ENCODE measurements at regions not wholly inside any gene's neighbourhood (a gene's known extent, or its start where the extent isn't known, plus 50 kb on each side); places are given as distances from the start of the nearest gene placed in this dataset.
"Not testable (repeated sequence)": the region's sequence is repeated elsewhere in the genome, so short reads cannot be mapped to it uniquely, and the experiment has no call there.

DNA sequence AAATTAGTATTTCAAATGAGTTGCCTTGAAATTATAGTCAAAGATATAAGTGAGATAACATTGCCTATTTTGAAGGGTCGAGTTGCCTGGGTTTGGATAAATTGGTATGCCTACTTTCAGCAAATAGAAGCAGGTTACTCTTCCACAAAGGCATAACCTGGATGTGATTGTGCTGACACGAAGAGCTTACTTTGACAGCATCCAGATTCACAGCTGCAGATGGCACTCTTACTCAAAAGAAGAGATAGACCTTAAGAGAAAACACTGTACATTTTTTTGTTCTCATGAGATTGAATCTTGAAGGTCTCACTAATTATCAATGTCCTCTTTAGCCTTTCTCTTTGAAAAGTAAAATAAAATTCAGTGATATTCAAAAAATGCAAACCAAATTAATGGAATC, 1338.7 kb downstream of the REEP3 start:
- DNase-seq, result no peak

DNA sequence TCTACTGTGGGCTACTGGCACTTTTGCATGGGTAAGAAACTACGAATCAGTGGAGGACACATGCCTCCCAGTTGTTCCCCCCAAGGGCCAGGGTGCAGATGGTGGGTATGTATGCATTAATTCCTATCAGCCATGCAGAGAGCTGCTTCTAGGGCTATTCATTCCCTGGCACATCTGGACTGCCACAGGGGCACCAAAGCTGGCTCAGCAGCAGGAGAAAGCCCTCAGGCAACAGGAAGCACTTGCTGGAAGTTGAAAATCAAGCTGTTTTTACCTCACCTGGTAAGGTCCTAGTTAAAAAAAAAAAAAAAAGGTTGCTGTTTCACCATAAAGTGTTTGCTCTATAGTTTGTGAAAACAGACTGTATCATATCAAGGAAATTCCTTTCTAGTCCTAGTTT, 1342.6 kb downstream of the REEP3 start:
- DNase-seq, result no peak

DNA sequence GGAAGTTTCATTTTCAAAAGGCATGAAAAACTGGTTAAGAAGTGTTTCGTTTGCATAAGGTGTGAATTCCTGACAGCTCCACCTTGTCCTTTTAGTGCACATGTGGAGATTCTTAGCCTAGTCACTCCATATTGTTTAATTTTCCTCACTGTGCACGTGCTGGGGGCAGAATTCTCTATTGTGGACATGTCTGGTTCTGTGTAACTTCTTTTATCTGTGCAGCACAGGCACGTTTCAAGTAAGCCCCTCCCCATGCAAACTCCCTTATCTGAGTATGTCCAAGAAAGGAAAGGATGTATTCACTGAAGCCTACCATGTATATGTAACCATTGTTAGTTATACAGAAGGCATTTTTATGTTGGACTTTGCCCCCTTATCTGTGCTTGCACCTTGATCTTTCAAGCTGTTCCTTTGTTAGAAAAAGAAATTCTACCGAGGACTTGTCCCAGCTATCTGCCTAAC, 1346.3 kb downstream of the REEP3 start:
- DNase-seq, result no peak

DNA sequence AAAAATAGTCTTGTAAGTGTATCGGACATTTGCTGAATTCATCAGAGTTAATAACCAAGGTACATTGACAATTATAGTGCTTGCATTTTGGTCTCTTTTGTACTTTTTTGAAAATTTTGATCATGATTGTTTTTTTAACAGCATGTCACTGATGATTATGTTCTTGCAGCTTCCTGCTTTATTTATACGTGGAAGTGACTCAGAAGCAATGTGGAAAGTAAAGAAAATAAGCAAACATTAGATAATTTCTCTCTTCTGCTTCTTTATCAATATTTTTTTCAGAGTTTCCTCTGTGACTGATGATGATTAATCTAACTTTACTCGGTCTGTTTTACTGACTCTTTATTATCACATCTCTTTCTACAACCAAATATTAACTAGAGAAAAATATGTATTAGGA, 1351.9 kb downstream of the REEP3 start:
- no peak for DNase-seq

DNA sequence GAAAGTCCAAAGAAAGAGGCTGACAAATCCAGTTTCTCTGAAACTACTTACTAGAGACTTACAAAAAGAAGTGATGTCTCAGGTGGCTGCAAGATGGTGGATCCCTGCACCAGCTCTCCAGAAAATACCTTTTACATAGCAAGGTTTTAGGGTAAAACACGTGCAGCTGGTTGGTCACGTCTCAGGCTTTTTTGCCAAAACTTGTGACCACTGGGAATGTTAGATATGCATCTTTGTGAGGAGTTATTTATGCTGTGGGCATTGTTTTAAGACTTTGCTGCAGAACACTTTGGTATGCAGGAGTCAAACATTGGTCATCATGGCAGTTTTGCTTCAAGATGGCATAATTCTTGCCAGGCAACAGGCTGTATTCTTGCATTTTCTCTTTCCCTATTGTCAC, 1352.8 kb downstream of the REEP3 start:
- no peak for DNase-seq

DNA sequence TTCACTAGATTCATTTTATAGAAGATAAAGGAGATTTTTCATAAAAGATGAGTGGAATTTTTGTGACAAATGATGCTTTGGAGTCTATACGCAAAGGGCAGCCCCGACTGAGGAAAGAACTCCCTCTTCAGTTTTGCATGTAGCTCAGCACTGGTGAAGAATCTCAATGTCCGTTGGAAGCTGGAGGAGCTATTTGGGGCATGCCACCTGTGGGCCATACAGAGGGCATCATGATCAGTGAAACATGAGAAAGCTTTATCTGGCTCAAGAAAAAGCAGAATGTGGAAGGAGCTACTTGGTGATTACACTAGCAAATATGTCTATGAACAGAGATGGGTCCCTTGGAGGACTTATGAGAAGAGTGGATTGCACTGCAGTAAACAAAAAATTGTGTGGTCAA, 1359.3 kb downstream of the REEP3 start:
- DNase-seq, result no peak

DNA sequence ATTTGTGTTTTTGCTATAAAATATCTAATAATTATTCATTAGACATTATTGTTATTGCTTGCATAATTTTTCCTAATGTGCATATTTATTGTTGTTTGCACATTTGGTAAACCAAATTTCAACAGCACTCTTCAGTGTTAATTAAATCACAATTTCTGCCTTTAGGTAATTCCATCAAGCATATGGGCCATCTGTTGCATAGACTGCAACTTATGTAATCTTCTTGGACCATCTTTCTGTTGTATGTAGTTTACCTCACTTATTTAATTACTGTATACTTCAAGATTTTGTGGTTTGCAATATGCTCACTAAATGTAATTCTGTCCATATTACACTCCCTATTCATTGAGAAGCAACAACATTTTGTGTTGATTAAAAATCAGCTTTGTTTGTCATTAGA, 1360.1 kb downstream of the REEP3 start:
- DNase-seq, result no peak

DNA sequence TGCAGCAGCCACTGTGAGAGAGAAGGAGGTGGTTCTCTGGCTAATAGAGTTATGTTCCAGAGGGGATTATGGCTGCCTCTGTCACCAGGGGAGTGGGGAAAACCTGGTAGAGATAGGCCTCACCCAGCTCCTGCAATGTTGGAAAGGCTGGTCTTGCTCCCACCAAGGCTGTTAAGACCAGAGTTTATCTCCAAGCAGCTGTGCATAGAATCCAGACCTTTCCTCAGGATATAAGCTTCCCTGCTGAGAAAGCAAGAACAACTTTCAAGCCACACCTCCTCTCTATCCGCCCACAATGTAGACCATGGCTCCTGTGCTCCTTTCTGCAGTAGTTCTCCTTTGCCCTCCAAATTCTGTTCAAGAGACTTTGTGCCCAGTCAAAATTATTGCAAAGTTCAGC, 1375.4 kb downstream of the REEP3 start:
- no peak for DNase-seq

DNA sequence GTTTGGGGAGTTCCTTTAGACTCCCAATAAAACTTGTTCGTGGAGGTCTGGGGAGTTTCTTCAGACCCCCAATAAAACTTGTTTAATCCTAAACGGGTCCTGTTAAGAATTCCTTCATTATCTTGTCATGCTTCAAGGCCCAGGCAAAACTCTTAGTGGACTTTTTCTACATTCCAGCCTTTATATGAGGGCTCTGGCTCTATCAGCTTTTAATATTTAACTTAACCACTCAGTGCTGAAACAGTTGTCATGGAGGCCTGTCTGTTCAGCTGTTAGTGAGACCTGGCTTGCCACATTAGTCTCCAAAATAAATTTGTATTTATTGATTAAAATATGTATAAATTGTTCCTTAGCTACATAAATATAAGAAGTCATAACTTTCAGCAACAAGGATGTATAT, 1385.1 kb downstream of the REEP3 start:
- not testable (repeated sequence) for DNase-seq

DNA sequence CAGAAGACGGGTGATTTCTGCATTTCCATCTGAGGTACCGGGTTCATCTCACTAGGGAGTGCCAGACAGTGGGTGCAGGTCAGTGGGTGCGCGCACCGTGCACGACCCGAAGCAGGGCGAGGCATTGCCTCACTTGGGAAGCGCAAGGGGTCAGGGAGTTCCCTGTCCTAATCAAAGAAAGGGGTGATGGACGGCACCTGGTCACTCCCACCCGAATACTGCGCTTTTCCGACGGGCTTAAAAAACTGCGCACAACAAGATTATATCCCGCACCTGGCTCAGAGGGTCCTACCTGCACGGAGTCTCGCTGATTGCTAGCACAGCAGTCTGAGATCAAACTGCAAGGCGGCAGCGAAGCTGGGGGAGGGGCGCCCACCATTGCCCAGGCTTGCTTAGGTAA, 1403.1 kb downstream of the REEP3 start:
- DNase-seq, result not testable (repeated sequence)

DNA sequence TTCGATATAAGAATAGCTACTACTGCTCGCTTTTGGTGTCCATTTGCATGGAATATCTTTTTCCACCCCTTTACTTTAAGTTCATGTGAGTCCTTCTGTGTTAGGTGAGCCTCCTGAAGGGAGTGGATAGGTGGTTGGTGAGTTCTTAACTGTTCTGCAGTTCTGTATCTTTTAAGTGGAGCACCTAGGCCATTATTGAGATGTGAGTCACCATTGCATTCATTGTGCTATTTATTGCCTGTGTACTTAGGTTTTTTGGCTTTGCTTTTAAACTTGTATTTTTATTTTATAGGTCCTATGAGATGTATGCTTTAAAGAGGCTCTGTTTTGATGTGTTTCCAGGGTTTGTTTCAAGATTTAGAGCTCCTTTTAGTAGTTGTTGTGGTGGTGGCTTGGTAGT, 1430.8 kb downstream of the REEP3 start:
- no peak for DNase-seq

DNA sequence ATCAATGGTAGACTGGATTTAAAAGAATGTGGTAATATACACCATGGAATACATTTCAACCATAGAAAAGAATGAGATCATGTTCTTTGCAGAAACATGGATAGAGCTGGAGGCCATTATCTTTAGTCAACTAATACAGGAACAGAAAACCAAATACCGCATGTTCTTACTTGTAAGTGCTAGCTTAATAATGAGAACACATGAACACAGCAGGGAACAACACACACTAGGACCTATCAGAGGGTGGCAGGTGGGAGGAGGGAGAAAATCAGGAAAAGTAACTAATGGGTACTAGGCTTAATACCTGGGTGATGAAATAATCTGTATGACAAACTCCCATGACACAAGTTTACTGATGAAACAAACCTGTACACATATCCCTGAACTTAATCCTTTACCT, 1435.2 kb downstream of the REEP3 start:
- DNase-seq, result no peak

DNA sequence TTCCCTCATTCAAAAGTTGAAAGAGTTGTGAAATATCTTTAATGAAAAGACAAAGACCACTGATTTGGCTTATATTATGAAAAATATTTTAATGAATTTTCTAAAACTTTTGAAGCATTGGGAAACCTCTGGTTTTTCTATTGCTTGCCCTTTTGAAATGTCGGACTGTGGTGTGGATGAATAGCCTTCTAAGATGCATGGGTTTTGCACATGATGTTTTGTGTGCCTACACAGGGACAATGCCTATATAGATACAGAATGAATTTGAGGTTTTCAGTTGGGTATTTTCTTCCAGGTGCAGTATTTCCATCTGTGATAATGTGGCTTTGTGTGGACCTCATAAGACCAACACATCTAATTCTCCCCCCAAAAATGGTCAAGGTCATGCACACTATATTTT, 1437.9 kb downstream of the REEP3 start:
- no peak for DNase-seq

DNA sequence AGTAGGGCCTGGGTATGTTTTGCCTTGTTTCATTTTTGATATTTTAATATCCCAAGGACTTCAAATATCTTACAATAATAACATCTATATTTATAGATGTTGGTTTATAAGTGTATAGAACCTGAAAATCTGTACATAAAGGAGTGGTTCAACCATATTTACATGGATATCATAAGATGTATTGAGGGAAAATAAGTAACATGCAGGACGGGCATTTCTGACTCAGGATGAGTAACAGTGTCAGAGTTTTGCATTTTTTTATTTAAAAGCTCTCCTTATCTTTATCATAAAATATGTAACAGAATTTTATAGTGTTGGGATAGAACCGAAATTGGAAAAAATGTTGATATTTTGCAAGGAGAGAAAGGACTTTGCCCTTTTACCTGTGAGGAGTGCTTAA, 1438.7 kb downstream of the REEP3 start:
- no peak for DNase-seq

DNA sequence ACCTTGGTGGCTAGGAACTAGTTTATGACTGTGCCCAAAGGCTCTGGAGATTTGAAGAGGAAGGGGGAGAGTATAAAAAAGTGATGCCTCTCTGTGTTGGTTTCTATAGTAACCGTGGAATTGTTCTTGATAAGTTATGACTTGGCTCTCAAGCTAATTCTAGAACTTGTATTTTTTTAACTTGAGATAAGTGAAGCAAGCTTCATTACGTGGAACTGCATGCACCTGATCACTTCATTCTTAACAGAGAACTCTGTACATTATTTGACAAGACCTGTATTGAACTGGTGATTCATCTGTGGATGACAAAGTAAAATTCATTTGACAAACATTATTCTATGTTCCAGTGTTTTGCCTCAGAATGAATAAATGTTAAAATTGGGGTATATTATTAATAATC, 1452.2 kb downstream of the REEP3 start:
- DNase-seq, result no peak

DNA sequence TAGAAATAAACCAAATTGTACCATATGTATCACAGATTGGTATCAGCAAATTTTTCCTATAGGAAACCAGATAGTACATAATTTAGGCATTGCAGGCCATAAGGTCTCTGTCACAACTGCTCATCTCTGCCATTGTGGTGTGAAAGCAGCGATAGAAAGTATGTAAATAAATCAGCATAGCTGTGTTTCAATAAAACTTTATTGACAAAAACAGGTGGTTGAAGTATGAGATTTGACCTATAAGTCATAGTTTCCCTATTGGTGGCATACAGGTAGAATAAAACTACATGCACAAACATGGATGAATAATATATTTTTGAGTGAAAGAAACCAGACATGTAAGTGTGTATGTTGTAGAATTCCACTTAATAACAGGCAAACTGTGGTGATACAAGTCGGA, 1454.9 kb downstream of the REEP3 start:
- no peak for DNase-seq

DNA sequence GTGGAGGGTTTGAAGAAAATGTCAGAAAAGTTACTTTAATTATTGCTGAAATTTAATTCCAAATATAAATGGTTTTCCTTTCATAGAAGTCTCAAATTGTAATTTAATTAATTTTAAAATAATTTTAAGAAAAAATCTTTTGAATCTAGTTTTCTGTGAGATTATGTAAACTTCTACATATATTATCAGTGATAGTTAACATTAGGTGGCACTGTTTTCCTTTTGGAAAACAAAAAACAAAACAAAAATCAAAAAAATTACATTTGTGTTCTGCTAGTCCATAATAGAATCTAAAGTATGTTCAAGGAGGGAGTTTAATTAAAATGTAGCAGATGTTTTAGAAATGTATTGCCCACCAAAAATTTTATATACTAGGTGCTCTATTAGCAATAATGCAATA, 1456.7 kb downstream of the REEP3 start:
- DNase-seq, result no peak

DNA sequence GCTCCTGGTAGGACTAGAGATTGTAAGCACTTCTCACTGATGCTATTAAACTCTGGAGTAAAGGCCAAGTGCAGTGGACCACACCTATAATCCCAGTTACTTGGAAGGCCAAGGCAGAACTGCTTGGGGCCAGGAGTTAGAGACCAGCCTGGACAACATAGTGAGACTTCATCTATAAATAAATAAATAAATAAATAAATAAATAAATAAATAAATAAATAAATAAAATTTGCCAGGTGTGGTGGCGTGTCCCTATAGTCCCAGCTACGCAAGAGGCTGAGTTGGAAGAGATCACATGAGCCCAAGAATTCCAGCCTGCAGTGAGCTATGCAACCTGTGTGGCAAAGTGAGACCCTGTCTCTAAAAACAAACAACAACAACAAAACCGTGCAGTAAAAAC, 1475.7 kb downstream of the REEP3 start:
- DNase-seq, result no peak

DNA sequence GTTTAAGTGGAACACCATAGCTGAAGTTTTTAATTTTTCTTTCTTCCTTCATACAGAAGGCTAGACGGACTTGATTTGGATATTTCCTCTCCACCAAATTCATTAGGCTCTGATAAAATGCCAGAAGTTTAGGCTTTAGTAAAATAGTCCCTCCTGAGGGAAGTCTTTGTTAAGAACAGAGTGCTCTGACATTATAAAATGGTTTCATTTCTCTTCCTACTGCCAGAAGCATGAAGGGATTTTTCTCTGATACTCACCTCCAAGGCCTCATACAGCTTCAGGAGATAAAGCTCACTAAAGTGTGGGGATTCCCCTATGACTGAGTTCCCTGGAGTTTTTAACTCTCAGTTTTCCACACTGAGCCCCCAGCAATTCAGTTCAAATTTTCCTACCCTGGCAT, 1489.6 kb downstream of the REEP3 start:
- DNase-seq, result no peak

DNA sequence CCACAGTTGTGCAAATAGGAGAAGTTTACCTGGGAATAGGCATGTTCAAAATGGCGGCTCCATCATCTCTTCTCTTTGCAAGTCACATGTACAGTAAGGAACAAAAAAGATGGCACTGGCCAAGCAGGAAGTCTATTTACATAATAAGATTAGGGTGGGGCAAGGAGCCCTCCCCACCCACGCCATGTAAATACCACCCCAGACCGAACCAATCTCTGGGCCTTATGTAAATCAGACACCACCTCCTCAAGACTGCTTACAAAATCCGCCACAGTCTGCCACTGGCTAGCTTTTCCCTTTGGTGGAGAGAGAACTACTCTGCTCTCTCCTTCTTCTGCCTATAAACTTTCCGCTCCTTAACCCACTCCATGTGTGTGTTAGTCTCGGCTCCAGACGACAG, 1496.3 kb downstream of the REEP3 start:
- DNase-seq, result no peak

DNA sequence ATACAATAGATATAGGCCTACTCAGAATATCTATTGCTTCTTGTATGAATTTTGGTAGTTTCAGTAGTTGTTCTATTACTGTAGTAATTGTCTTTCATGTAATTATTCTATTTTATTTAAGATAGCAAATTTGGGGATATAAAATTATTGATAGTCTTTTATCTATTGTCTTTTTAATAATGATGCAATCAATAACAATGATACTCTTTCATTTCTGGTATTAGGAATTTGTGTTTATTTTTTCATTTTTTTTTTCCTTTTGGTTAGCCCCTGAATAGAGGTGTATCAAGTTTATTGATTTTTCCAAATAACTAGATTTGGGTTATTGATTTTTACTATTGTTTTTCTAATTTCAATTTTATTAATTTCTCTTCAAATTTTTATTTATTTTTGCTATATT, 1503.7 kb downstream of the REEP3 start:
- no peak for DNase-seq

DNA sequence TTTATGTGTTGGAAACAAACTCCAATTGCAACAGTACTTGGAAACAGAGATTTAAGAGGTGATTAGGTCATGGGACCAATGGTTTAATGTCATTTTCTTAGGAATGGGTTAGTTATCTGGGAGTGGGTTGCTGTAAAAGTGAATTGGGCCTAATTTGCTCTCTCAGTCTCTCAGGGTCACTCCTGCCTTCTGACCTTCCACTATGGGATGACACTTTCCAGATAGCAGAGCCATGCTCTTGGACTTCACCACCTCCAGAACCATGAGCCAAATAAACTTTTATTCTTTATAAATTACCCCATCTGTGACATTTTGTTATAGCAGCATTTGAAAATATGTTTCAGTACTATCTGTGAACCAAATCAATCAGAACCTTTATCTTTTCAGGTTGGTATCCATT, 1509.1 kb downstream of the REEP3 start:
- no peak for DNase-seq

DNA sequence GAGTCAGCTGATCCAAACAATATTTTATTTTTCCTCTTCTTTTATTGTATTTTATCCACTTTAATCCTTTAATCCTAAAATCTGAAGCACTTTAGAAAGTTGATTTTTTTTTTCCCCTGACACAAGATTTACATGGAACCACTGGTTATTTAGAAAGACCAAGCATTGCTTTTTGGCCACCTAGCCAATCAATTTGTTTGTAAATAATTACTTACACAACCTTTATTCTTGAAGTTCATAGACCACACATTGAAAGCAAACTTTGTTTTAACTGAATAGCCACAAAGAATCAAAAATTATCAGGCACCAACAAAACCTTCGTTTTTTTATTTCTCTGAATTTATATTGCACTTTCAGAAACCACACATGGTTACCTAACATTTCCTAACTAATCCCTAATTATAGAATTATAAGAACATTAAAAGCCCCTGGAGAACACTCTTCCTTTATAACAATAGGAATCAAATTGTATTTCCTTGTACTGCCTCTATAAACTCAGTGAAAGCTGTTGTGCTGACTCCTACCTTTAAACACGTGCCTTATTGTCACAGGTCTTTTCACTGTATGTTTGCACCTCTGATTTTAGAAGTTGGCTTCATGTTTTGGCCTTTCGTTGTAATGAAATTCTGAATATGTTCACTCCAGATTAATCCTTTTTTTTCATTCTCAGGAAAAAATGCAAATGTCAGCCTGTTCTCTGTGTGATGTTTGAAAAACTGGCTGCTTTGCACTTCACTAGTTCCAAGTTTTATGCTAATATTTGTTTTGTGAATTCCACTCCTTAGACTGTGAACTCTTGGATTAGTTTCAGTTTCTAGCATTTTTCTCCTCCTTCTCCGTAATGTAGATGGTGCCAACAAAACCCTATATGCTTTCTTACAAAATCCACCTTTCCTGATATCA, 1511.9 kb downstream of the REEP3 start:
- DNase-seq, result peak; percentile 17 to 21

DNA sequence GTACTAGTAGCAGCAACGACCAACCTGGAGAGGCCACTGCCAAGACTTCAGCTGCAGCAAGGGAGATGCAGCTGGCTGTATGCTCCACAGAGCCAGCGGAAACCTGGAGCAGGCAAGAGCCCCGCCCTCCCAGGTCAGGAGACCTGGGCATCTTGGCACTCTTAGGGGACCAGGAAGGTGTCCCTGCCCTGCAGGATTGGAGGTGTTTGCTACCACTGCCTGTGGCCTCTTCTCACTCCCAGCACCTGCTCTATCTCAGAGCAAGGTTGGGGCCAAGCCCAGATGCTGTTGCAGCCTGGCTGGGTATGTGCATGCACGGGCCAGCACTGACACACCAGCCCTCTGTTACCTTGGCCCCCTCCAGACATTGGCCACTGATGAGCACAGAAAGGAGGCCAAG, 1512.8 kb downstream of the REEP3 start:
- DNase-seq, result no peak

All from right lung (tissue), 2 donors.